Ecto neural progenitor cell (in vitro differentiated cells): ENCODE measurements at regions not wholly inside any gene's neighbourhood (a gene's known extent, or its start where the extent isn't known, plus 50 kb on each side); places are given as distances from the start of the nearest gene placed in this dataset.
"Not testable (repeated sequence)": the region's sequence is repeated elsewhere in the genome, so short reads cannot be mapped to it uniquely, and the experiment has no call there.

Source experiments
- DNase-seq: peaks from one replicate; pipeline ENCODE4 v3.0.0-alpha.2; 2018; ENCODE audit warnings: low spot score

DNA sequence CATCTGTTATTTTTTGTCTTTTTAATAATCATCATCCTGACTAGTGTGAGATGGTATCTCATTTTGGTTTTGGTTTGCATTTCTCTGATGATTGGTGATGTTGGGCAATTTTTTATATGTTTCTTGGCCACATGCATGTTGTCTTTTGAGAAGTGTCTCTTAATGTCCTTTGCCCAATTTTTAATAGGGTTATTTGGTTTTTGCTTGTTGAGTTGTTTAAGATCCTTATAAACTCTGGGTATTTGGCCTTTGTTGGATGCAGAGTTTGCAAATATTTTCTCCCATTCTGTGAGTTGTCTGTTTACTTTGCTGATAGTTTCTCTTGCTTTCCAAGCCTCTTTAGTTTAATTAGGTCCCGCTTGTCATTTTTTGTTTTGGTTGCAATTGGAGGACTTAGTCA, 152.1 kb upstream of the MED14 start:
- DNase-seq: no peak

- no peak for DNase-seq
Measured at GRCh38 chrX:40891798-40892197, 156.5 kb upstream of the MED14 start.

GRCh38 chrX:40893251-40893910, 158.0 kb upstream of the MED14 start:
- no peak for DNase-seq

- no peak for DNase-seq
Measured at GRCh38 chrX:40895246-40895645, 159.9 kb upstream of the MED14 start.

DNA sequence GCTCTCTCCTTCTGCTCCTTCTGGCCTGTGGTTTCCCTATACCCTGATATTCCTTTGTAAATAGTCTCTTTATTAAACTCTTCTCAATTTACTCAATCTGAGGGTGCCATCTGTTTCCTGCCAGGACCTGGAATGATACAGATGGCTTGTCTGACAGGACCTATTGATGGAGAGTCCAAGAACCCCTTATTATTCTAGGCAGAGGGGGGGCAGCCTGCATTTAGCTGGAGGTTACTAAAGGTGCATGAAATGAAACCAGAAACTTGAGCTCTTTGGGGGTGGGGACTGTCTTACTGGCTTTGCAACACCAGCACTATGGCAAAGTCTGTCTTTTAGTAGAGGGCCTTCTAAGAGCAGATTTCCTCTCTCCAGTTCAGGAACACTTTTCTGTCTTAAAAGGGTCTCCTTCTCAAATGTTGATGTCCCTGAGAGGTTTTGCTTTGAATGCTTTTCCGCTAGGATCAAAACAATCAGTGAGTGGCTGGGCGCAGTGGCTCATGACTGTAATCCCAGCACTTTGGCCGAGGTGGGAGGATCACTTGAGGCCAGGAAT, 162.5 kb upstream of the MED14 start:
- DNase-seq: no peak

DNA sequence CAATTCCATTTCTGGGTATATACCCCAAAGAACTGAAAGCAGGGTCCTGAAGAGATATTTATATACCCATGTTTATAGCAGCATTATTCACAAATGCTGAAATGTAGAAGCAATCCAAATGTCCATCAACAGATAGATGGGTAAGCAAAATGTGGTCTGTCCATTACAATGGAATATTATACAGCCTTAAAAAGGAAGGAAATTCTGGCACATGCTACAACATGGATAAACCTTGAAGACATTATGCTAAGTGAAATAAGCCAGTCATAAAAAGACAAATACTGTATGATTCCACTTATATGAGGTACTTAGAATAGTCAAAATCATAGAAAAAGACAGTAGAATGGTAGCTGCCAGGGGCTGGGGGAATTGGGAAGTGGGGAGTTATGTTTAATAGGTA, 169.4 kb upstream of the MED14 start:
- DNase-seq: not testable (repeated sequence)

GRCh38 chrX:40908026-40908425, 172.7 kb upstream of the MED14 start:
- DNase-seq: no peak

- no peak for DNase-seq
Measured at GRCh38 chrX:40908857-40909475, 173.6 kb upstream of the MED14 start.

DNA sequence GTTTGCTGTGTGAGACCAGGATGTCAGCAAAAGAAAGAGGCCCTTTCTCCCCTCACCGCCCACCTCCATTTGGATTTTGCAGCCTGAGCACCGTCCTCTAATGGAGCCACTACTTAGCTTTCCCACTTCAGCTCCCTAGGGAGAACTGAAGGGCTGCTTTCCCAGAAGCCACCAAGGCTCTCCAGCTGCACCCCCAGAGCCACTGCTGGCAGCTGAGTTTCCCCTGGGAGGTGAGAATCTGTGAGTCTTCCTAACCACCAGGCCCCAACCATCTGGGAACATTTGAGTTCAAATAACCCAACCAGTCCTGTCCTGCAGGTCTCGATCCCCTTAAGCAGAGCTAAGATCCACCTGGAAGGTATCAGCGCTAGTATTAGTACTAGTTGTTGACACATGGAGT, 173.1 kb upstream of the USP9X start:
- DNase-seq: no peak

- DNase-seq: no peak
Measured at GRCh38 chrX:40912576-40912975, 172.7 kb upstream of the USP9X start.

DNA sequence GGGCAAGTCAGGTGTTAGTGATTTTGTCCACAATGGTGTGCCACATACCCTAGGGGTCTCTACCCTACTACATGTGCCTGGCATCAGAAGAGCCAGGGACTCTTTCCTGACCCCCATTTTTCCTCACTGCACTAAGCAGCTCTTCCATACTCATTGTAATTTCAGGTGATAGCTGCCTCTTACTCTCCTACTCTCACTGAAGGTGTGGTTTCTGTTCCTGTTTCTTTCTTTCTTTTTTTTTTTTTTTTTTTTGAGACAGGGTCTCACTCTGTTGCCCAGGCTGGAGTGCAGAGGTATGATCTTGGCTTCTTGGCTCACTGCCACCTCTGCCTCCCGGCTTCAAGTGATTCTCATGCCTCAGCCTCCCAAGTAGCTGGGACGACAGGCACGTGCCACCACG, 164.9 kb upstream of the USP9X start:
- DNase-seq: no peak

DNA sequence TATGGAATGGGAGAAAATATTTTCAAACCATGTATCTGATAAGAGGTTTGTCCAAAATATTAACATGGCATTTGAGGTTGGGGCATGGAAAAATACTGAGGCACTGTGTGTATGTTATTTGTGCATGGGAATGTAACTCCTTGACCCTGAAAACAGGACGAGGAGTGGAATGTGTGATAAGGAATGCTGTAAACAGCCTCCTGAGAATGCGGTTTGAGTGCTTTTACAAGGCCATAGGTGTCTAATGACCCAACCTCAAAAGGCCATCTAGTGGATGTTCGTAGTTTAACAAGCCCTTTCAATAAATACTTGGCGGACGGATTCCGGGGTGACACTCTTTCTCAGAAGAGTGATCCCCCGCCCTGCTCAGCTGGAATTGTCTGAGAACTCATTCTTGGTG, 162.9 kb upstream of the USP9X start:
- DNase-seq: no peak

- not testable (repeated sequence) for DNase-seq
Measured at GRCh38 chrX:40926739-40927427, 158.4 kb upstream of the USP9X start.

DNA sequence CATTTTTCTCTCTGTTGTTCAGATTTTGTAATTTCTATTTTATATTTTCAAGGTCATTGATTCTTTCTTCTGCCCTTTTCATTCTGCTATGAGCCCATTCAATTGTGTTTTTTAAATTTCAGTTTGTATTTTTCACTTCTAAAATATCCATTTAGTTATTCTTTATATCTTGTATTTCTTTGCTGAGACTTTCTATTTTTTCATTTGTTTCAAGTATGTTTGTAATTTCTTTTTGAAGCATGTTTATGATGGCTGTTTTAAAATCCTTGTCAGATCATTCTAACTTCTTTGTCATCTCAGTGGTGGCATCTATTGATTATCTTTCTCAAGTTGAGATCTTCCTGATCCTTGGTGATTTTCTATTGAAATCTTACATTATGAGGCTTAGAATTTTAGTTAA, 157.2 kb upstream of the USP9X start:
- DNase-seq: no peak

GRCh38 chrX:40931921-40932320, 153.3 kb upstream of the USP9X start:
- DNase-seq: no peak

- DNase-seq: no peak
Measured at GRCh38 chrX:40933132-40933705, 152.0 kb upstream of the USP9X start.

DNA sequence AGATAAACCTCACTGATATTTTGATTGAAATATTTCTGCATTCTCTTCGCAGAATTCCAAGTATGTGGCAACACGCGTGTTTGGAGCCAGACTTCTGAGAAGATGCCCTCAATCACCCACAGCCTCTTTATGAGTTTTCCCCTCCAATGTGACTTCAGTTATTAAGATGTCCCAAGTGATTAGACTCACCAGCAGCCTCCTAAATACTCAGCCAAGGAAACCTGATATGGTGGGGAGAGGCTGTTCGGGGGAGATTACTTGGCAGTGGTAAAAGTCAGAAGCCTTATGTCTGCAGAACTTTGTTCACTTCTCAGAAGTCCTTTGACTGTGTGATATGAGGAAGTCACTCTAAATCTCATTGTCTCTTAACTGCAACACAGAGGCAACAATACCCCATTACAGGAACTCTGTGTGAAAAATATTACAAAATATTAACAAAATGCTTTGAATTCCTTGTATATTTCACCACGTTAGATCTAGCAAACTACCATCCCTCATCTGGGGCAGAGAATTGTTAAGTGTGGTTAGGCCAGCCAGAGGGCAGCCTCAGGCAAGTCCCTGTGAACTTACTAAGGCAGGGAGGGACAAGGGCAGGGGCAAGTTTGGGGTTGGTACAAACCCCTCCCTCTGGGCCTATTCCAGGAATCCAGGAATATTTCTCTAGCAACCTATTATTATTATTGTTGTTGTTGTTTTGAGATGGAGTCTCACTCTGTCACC, 151.4 kb upstream of the USP9X start:
- DNase-seq: no peak

DNA sequence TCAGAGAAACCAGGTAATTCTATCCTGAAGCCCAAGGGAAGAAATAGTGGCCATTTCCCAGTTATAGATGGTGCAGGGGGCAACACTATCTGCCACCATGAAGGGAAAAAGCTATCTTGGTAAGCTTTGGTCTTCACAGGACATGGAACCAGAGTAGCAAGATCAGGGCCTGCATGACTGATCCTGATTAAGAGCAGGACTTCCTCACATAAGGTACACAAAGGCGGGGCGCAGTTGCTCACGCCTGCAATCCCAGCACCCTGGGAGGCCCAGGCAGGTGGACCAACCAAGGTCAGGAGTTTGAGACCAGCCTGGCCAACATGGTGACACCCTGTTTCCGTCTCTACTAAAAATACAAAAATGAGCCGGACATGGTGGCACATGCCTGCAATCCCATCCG, 148.4 kb upstream of the USP9X start:
- DNase-seq: no peak

DNA sequence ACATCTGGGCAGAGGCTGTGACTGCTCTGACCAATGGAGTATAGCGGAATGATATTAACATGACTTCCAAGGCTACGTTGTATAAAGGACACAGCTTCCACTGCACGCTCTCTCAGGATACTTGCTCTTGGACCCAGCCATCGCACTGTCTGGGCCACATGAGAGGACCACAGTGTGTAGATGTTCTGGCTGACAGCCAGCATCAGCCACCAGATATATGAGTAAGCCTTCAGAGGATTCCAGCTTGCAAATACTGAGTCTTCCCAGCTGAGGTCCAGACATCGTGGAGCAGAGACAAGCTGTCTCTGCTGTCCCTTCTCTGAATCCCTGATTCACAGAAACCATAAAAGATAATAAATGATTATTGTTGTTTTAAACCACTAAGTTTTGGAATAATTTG, 146.8 kb upstream of the USP9X start:
- no peak for DNase-seq

DNA sequence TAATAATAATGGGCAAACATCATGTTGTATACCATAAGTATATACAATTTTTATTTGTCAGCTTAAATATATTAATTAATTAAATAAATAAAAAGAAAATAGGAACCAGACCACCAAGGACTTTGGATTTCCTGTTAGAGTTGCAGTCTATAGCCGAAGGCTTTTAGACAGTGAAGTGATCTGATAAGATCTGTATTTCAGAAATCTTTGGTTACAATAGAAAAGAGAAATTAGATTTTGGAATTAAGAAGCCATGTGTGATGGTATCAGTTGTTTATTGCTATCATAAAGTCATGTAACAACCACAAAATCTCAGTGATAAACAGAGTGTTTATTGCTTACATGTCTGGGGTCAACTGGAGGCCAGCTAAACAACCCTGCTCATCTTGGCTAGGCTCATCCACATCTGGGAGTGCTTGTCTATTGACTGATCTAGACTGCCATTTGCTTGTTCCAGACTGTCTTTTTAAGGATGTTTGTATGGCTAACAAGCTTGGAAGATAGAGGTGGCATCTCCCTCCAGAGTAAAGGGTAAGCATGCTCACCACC, 142.1 kb upstream of the USP9X start:
- DNase-seq: no peak

DNA sequence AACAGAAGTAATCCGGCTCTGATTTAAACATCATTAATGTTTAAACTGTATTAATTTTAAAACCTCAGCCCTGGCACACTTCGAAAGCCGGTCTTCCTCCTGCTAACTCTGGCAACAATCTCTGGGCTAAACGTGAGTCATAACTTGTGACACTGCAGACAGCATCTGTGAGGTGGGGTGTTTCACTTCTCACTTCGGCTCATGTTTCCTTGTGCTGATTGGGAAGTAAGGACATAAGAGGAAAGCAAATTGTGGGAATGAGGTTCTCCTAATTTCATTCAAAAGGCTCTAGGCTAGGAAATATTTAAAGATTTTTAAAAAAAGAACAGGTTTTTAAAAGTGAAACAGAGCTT, 139.9 kb upstream of the USP9X start:
- DNase-seq: no peak

DNA sequence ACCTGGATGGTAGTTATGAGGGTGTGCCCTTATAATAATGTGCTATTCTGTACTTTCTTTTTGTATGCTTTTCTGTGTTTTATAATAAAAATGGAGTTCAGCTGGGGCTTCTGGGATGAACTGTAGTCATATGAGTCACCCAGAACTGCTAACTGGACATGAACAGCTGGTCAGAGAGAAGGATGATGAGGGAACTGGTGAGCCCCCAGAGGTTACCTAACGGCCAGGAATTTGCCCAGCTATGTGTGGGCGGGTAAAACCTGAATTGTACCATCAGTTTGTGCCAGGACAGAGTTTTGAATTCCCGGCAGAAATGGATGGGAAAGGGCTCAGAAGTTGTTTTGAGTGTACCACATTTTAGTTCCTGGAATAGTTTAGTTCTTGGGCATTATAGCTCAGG, 138.0 kb upstream of the USP9X start:
- DNase-seq: no peak
